H9 (cell line): ENCODE measurements at regions not wholly inside any gene's neighbourhood (a gene's known extent, or its start where the extent isn't known, plus 50 kb on each side); places are given as distances from the start of the nearest gene placed in this dataset.

ENCODE experiments used
- DNase-seq: peaks from one replicate; pipeline ENCODE4 v3.0.0-alpha.2; 2017
- H2AFZ ChIP-seq: one replicate; pipeline ENCODE4 v1.6.1; 2013; ENCODE audit warnings: mild to moderate bottlenecking, low read length, control low read depth, moderate library complexity
- H2AK5ac ChIP-seq: 2 replicates; pipeline ENCODE4 v1.6.1; 2013; ENCODE audit warnings: low read length, control low read depth, mixed read lengths; ENCODE audit not compliant: insufficient read length
- H2BK120ac ChIP-seq: one replicate; pipeline ENCODE4 v1.6.1; 2013; ENCODE audit warnings: low read depth, mild to moderate bottlenecking, low read length, control low read depth, inconsistent platforms; ENCODE audit not compliant: poor library complexity, severe bottlenecking
- H2BK12ac ChIP-seq: 2 replicates; pipeline ENCODE4 v1.6.1; 2013; ENCODE audit warnings: low read length, control low read depth, mixed read lengths, low read depth; ENCODE audit not compliant: insufficient read length
- H2BK15ac ChIP-seq: 2 replicates; pipeline ENCODE4 v1.6.1; 2013; ENCODE audit warnings: low read depth, low read length, control low read depth
- H2BK20ac ChIP-seq: one replicate; pipeline ENCODE4 v1.6.1; 2013; ENCODE audit warnings: low read depth, mild to moderate bottlenecking, low read length, control low read depth, inconsistent platforms; ENCODE audit not compliant: poor library complexity, severe bottlenecking
- H2BK5ac ChIP-seq: 2 replicates; pipeline ENCODE4 v1.6.1; 2013; ENCODE audit warnings: low read length, control low read depth, mixed read lengths; ENCODE audit not compliant: insufficient read length
- H3K14ac ChIP-seq: 2 replicates; pipeline ENCODE4 v1.6.1; 2013; ENCODE audit warnings: low read length, control low read depth; ENCODE audit not compliant: insufficient read depth
- H3K18ac ChIP-seq: 2 replicates; pipeline ENCODE4 v1.6.1; 2013; ENCODE audit warnings: low read depth, mild to moderate bottlenecking, mixed read lengths, low read length, control low read depth; ENCODE audit not compliant: insufficient read length
- H3K23ac ChIP-seq: 2 replicates; pipeline ENCODE4 v1.6.1; 2013; ENCODE audit warnings: low read length, control low read depth, mixed read lengths, low read depth; ENCODE audit not compliant: insufficient read length
- H3K23me2 ChIP-seq: 2 replicates; pipeline ENCODE4 v1.6.1; 2013; ENCODE audit warnings: low read depth, mild to moderate bottlenecking, mixed read lengths, low read length, control low read depth; ENCODE audit not compliant: insufficient read length, poor library complexity, severe bottlenecking
- H3K27ac ChIP-seq: 2 replicates; pipeline ENCODE4 v1.5.1; 2013; ENCODE audit warnings: low read length, control low read depth, mixed read lengths, low read depth; ENCODE audit not compliant: insufficient read length
- H3K27me3 ChIP-seq: 2 replicates; pipeline ENCODE4 v1.6.1; 2013; ENCODE audit warnings: low read length, control low read depth, inconsistent platforms; ENCODE audit not compliant: insufficient read depth
- H3K4ac ChIP-seq: 2 replicates; pipeline ENCODE4 v1.6.1; 2013; ENCODE audit warnings: low read depth, mild to moderate bottlenecking, control low read depth, inconsistent platforms, low read length, moderate library complexity
- H3K4me1 ChIP-seq: 2 replicates; pipeline ENCODE4 v1.6.1; 2013; ENCODE audit warnings: low read length, control low read depth, inconsistent platforms; ENCODE audit not compliant: insufficient read depth
- H3K4me2 ChIP-seq: 2 replicates; pipeline ENCODE4 v1.6.1; 2013; ENCODE audit warnings: low read length, control low read depth, mixed read lengths; ENCODE audit not compliant: insufficient read length, insufficient read depth
- H3K56ac ChIP-seq: 2 replicates; pipeline ENCODE4 v1.6.1; 2013; ENCODE audit warnings: low read depth, mild to moderate bottlenecking, mixed read lengths, low read length, control low read depth; ENCODE audit not compliant: insufficient read length
- H3K79me1 ChIP-seq: 2 replicates; pipeline ENCODE4 v1.6.1; 2013; ENCODE audit warnings: low read depth, mild to moderate bottlenecking, moderate library complexity, low read length, control low read depth, inconsistent platforms; ENCODE audit not compliant: insufficient read depth, poor library complexity, severe bottlenecking
- H3K79me2 ChIP-seq: 2 replicates; pipeline ENCODE4 v1.6.1; 2013; ENCODE audit warnings: low read length, control low read depth, inconsistent platforms; ENCODE audit not compliant: insufficient read depth
- H3K9ac ChIP-seq: 2 replicates; pipeline ENCODE4 v1.6.1; 2013; ENCODE audit warnings: low read length, control low read depth, mixed read lengths; ENCODE audit not compliant: insufficient read length; ENCODE audit errors: extremely low read depth
- H3K9me3 ChIP-seq: one replicate; pipeline ENCODE4 v1.6.1; 2013; ENCODE audit warnings: low read depth, low read length, inconsistent platforms; ENCODE audit not compliant: control insufficient read depth
- H3T11ph ChIP-seq: one replicate; pipeline ENCODE4 v1.6.1; 2013; ENCODE audit warnings: mild to moderate bottlenecking, low read length, control low read depth, inconsistent platforms
- H4K20me1 ChIP-seq: one replicate; pipeline ENCODE4 v1.6.1; 2013; ENCODE audit not compliant: control insufficient read depth, insufficient read length, insufficient read depth
- H4K5ac ChIP-seq: 2 replicates; pipeline ENCODE4 v1.6.1; 2013; ENCODE audit warnings: low read depth, mild to moderate bottlenecking, mixed read lengths, low read length, control low read depth; ENCODE audit not compliant: insufficient read length
- H4K8ac ChIP-seq: replicated peaks from 2 replicates; pipeline ENCODE4 v1.6.1; 2013; ENCODE audit warnings: low read length, control low read depth, mixed read lengths, low read depth; ENCODE audit not compliant: insufficient read length
- H4K91ac ChIP-seq: 2 replicates; pipeline ENCODE4 v1.6.1; 2013; ENCODE audit warnings: low read depth, mild to moderate bottlenecking, moderate library complexity, mixed read lengths, low read length, control low read depth; ENCODE audit not compliant: insufficient read length
- H3K27ac Mint-ChIP-seq, 3 experiments: 2 replicates in 2 of 3; 3 replicates in 1 of 3; pipeline ENCODE4 v1.8.0; 2020 to 2021; ENCODE audit warnings: mixed read lengths in 3 of 3, mild to moderate bottlenecking in 1 of 3, moderate library complexity in 1 of 3
- H3K27me3 Mint-ChIP-seq: 2 replicates; pipeline ENCODE4 v1.8.0; 2021; ENCODE audit warnings: low read depth, mild to moderate bottlenecking, moderate library complexity, mixed read lengths
- H3K36me3 Mint-ChIP-seq, 3 experiments: 2 replicates in 2 of 3; 3 replicates in 1 of 3; pipeline ENCODE4 v1.8.0; 2020 to 2021; ENCODE audit warnings: low read depth in 3 of 3, mixed read lengths in 3 of 3; ENCODE audit not compliant: insufficient read depth in 1 of 3
- H3K4me1 Mint-ChIP-seq, 2 experiments: 2 replicates each; pipeline ENCODE4 v1.8.0; 2020; ENCODE audit warnings: mixed read lengths in 2 of 2
- H3K4me3 Mint-ChIP-seq, 2 experiments: 2 replicates in 1 of 2; 3 replicates in 1 of 2; pipeline ENCODE4 v1.8.0; 2020 to 2021; ENCODE audit warnings: mild to moderate bottlenecking in 2 of 2, mixed read lengths in 2 of 2, moderate library complexity in 1 of 2
- H3K9me3 Mint-ChIP-seq, 2 experiments: 2 replicates in 1 of 2; 3 replicates in 1 of 2; pipeline ENCODE4 v1.8.0; 2020; ENCODE audit warnings: mild to moderate bottlenecking in 2 of 2, mixed read lengths in 2 of 2, moderate library complexity in 1 of 2
- CTCF ChIP-seq: fragments of 200-600 bp; sonication (generic); conservative IDR thresholded peaks from 3 replicates; pipeline ENCODE4 v1.8.0; 2021; ENCODE audit warnings: antibody characterized with exemption, mild to moderate bottlenecking
- WGBS: extraction: QIAGEN DNeasy Blood & Tissue Kit; methylation state at CpG from one replicate; pipeline ENCODE4 v1.1.7; 2013; ENCODE audit warnings: missing lambda C conversion rate, low lambda C conversion rate, mixed read lengths; ENCODE audit not compliant: insufficient read length; ENCODE audit errors: extremely low coverage; 5-methylcytosine and 5-hydroxymethylcytosine counted together

GRCh38 chr7:12749069-12749468, 61.6 kb downstream of the ARL4A start:
- peaks cover 0 to 7% (median 0%) of the 10 kb centered on the region in 3 experiments; a peak in 1 of 7 replicates for H3K36me3 Mint-ChIP-seq
- Histone ChIP-seq H3K18ac (no peak overlapping the region), H3K4me2 (peak overlapping the region; percentile 32), H3K14ac (no peak overlapping the region), H2BK12ac (no peak overlapping the region), H4K8ac (no peak overlapping the region), H2BK120ac (no peak overlapping the region), H4K5ac (no peak overlapping the region), H3K56ac (no peak overlapping the region), H4K20me1 (no peaks in the 10 kb centered on the region), H3K9me3 (no peaks in the 10 kb centered on the region), H2AK5ac (no peak overlapping the region), H3K79me2 (no peaks in the 10 kb centered on the region), H2AFZ (no peak overlapping the region), H3K79me1 (no peaks in the 10 kb centered on the region), H3K4me1 (peaks cover 2% of the 10 kb centered on the region; the same call in 1 of the 2 replicates), H2BK5ac (no peak overlapping the region), H3K23ac (no peak overlapping the region), H3K27me3 (no peaks in the 10 kb centered on the region), H2BK20ac (no peak overlapping the region), H3K27ac (no peak overlapping the region), H3K4ac (no peak overlapping the region), H3T11ph (no peak overlapping the region), H4K91ac (no peak overlapping the region), H2BK15ac (no peak overlapping the region), H3K23me2 (no peaks in the 10 kb centered on the region), H3K9ac (no peak overlapping the region)
- H3K4me1 Mint-ChIP-seq, result peaks cover 26 to 37% of the 10 kb centered on the region in 2 experiments
- H3K4me3 Mint-ChIP-seq, result no peak overlapping the region
- peaks cover 0 to 5% of the 10 kb centered on the region in 2 experiments; a peak in 1 of 5 replicates for H3K9me3 Mint-ChIP-seq
- no peak for TF ChIP-seq CTCF
- no peak for DNase-seq
- H3K27ac Mint-ChIP-seq, result peak overlapping the region in 1 of 3 experiments; percentile 85; a peak in 2 of 7 replicates
- no CpG with 5 or more reads among the region's 3 CpGs for WGBS
- no peaks in the 10 kb centered on the region for H3K27me3 Mint-ChIP-seq
